HPDE6-E6E7 (cell line): ENCODE measurements at regions not wholly inside any gene's neighbourhood (a gene's known extent, or its start where the extent isn't known, plus 50 kb on each side); places are given as distances from the start of the nearest gene placed in this dataset.

Experiments
- DNase-seq: peaks from one replicate; pipeline ENCODE4 v3.0.0; 2011; ENCODE audit warnings: missing footprints; ENCODE audit errors: extremely low spot score

DNA sequence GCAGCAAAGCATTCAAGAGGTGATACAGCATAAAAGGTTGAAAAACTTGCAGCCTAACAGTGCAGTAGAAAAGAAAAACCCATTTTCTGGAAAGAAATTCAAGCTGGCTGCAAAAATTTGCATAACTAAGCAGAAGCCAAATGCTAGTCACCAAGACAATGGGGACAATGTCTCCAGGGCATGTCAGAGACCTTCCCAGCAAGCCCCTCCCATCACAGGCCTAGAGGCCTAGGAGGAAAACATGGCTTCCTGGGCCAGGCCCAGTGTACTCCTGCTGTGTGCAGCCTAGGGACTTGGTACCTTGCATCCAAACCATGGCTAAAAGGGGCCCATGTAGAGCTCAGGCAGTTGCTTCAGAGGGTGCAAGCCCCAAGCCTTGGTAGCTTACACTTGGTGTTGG, 405.1 kb upstream of the CYRIA start:
- no peak for DNase-seq

DNA sequence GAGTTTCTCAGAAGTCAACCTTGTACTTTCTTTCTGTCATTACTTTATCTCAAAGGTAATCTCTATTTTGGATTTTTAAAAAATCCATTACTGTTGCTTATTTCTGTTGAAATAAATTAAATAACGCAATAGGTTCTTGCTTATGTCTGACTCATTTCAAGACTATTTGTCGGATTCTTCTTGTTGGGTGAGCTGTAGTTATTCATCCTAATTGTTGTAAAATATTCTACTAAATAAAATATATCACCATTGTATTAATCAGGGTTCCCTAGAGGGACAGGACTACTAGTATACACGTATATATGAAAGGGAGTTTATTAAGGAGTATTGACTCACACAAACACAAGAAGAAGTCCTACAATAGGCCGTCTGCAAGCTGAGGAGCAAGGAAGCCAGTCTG, 403.9 kb upstream of the CYRIA start:
- no peak for DNase-seq

DNA sequence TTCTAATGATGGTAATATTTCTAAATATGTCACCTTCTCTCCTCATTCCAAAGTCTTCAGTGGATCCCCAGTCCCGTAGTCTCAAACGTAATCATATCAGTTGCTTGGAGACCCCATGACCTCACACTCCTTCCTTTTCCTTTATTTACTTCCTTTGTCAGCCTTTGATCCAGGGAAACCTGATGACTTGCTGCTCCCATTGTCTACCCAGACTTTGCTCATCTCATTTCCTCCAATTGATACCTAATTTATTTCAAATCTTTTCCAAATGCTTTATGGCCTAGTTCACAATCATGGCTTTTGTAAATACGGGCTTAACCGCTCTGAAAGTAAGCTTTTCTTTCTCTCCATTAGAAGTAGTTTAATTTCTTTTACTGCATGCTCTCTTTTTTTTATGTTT, 402.4 kb upstream of the CYRIA start:
- DNase-seq: no peak

DNA sequence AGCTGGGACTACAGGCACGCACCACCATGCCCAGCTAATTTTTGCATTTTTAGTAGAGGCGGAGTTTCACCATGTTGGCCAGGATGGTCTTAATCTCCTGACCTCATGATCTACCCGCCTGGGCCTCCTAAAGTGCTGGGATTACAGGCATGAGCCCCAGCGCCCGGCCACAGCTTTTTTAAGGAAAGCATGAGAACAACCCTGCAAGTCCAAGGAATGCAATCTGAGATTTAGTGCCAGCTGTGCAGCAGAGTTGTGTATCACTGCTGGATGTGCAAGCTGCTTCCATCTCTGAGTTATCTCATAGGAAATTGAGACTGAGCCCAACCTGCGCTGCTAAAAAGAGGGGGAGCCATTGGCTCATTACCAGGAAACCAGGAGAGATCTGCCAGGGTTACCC, 399.9 kb upstream of the CYRIA start:
- DNase-seq: no peak

DNA sequence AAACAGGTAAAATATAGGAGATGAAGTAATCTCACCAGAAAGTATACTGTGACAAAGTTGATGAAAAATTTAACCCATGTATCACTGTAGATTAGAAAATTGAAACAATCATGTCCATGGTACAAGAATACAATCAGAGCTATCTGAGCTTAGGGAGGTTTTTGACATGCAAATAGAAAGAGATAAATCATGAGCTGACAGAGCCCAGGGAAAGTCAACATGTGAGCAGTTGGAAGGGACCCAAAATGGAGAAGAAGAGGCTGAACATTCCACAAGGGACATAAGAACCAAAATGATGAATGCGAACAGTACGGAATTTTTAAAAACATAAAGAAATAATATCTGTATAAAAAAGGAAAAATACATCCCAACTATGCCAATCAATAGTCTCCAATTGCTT, 395.4 kb upstream of the CYRIA start:
- DNase-seq: no peak

DNA sequence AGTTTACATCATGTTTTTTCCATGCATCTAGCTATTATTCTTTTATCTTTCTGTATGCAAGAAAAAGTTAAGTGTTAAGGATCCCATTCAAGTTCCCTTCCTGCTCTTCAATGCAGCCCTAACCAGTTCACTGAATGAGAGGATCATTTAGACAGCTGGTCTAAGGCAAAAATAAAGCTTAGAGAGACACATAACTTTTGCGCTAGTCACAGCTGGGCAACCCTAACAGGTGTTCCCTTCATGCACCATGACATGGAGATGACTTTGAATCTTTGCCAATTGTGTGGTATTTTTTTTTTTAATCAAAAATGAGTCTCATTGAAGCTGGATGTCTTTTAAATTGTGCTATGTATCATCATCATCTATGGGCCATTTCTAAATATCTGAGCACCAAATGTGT, 393.8 kb upstream of the CYRIA start:
- no peak for DNase-seq

DNA sequence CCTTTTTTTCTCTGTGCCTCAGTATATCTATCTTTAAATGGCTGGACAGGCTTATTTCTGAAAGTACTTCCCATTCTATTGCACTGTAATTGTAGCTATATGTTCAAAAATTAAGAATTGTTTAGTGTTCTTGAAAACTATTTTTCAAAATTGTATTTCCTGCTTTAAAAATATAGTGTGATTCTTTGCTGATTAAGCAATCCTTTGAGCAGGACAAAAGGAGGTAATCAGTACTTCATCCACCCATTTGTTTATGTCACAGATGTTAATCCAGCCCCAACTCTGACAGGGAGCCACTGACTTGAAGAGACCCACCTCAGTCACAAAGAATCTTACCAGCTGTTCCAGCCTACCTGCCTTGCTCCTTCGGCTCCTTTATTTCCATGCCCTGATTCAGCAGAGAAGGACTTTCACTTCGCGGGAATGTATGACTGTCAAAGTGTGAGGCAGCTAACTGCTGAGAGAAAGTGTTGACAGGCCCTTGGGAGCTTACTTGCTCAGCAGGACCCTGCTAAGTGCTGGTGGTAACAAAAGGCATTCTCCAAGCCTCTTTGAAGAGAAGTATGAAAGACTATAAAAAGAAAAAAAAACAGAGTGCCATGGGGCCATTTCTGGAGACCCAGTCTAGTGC, 393.3 kb upstream of the CYRIA start:
- DNase-seq: no peak

DNA sequence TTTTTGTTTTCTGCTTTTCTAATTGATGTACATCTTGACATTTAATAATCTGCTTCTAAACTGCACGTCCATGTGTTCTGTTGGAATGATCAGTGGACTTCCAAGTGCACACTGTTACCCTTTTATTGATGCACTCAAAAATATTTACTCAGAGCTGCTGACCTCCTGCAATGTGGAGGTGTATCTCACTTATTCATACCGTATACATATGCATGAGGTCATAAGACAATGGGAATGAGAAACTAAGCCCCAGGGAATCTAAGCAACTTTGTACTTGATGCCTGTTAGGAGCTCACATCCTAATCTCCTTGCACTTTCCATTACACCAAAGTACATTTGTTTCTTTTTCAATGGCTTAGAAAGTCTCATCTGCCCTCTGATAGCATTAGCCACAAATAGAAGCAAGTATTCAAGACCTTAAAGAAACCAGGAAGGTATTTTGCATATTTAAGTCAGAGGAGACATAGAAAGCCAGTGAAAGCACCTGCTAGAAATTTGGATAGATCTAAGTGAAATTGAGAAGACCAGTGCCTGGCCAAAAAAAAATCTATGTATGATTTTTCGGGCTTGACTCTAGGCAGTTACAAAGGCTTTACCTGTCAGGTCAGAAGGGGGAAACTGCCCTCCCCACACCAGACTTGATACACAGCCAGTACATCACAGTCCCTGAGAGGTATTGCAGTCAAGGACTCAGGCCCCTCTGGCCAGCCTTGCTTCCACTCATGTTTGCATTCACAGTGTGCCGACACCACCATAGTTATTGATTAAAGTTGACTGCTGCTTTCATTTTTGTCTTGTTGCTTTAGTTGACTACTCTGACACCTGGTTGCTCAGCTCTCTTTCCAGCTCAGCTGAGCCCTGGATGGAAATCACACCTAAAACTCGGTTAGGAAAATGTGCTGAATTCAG, 391.7 kb upstream of the CYRIA start:
- DNase-seq: no peak

DNA sequence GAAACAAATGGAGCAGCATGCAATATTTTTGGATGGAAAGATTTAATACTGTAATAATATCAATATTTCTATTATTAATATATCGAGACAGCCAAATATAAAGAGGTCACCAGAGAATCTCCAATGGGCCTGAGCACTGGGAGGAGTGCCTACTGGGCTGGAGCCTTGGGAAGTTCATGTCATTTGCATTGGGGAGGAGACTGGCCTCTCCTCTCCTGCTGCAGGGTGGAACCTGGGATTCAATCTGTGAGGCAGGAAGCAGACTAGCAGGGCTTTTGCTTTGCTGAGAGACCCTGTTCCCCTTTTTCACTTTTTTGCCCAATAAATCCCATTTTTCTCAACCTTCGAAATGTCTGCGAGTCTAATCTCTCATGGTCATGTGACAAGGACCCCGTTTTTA, 390.6 kb upstream of the CYRIA start:
- DNase-seq: no peak

DNA sequence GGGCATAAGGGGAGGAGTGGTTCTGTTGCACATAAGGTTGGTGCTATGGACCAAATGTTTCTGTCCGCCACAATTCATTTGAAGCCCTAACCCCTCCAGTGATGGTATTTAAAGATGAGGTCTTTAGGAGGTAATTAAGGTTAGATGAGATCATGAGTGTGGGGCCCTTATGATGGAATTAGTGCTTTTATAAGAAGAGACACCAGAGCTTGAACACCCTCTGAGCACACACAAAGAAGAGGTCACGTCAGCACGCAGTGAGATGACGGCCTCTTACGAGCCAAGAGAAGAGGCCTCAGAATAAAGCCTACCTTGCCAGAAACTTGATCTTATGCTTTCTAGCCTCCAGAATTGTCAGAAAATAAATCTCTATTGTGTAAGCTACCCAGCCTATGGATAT, 386.4 kb upstream of the CYRIA start:
- DNase-seq: no peak

DNA sequence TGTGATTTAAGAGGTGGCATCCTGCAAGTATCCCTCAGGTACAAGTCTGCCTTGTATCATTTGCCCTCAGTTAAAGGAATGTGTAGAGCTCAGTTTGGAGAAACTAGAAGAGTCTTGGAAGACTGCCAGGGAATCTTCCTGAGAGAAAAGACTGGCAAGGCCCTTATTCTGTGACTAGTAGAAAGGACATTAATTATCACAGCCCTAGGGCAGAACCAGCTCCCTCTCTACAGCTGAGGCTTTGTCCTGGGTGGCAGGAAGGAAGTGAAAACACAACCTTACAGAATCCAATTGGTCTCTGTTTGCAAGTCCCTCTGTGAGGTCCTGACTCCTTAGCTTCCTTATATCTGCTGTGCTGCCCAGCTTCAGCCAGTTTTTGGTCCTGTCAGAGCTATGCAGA, 385.9 kb upstream of the CYRIA start:
- DNase-seq: no peak

DNA sequence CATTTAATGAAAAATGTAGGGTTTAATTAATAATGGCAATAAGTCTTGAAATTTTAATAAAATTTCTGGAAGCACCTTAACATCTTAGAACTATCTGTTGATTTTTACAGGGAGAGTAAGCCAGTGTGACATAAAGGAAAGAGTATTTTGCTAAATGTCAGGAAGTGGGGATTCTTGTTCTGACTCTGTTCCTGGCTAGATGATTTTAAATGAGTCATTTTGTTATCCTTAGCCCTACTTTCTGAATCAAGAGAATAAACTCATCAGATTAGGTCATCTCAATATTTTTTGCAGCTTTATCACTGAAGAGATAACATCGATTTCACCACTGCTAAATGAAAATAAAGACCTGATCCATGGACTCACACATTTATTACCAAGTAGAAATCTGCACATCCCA, 377.5 kb upstream of the CYRIA start:
- no peak for DNase-seq

DNA sequence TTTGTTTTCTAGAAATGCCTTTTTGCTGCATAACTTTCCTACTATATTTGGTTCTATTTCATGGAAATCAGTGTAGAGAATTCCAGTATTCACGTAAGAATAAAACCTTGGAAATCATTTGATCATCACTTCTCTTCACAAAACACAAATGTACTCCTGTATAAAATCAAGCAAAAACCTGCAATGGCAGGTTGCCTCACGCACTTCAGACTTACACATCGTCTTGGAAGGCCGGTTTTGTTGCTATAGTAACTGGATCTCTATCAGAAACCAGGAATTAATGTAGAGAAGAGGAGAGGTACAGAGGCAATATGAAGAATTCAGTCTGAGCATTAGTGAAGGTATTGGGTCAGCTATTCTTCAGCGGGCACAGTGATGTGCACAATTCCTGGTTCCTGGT, 370.7 kb upstream of the CYRIA start:
- no peak for DNase-seq

DNA sequence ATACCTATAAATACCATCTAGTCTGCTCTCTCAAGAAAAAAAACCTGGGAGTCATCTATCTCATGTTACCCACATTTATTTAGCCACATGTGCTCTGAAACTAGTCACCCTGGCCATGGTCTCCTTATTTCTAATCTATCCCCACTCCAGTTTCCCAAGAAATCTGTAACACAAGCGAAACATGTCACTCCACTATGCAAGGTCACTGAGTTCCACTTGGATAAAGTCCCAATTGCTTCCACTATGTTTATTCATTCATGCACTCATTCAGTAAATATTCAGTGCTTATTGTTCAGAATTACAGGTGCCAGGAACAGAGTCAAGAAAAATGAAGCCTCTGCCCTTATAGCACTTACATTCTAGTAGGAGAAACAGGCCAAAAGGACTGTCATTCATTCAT, 369.4 kb upstream of the CYRIA start:
- DNase-seq: no peak

DNA sequence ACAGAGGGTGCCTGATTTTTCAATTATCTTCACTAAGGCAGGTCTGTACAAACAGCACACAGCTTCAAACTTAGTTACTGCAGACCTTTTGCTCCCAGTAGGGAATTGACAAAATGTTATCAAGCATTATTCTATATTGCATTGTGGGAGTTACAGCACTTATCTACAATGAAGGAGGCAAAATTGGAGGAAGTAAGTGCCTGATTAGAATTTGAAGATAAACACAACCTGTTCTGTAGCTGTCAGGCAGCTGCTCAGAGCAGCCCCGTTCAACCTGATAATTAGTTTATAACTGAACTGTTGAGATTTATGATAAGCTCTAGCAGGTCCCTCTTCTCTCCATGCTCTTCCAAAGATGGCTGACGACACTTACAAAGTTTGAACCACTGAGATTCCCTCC, 364.4 kb upstream of the CYRIA start:
- DNase-seq: no peak

DNA sequence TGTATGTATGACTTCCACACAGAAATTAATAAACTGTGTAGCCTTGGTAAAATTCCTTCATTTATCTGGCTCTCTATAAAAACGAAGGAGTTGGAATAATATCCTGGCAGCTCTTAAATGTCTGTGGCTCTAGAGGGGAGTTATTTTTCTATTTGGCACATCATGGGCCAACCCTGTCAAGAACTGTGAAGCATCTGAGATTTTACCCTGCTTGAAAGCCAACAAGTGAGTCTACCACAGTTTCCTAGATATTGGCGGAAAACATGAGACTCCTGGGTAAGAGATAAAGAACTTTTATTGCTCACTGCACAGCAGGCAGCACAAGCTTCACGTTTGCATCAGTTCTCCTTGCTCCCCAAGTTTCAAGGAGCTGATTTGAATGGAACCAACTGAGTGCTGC, 346.7 kb upstream of the CYRIA start:
- DNase-seq: no peak

DNA sequence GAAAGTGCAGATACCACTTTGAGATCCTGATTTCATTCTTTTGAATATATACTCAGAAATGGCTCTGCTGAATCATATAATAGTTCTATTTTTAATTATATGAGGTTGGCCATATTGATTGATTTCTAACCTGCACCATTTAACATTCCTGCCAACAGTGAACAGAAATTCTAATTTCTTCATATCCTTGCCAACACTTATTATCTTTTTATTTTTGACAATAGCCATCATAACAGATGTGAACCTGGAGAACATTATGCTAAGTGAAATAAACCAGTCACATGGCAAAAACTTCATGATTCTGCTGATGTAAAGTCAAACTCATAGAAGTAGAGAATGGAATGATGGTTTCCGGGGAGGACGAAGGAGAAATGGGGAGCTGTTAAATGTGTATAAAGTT, 344.5 kb upstream of the CYRIA start:
- no peak for DNase-seq

DNA sequence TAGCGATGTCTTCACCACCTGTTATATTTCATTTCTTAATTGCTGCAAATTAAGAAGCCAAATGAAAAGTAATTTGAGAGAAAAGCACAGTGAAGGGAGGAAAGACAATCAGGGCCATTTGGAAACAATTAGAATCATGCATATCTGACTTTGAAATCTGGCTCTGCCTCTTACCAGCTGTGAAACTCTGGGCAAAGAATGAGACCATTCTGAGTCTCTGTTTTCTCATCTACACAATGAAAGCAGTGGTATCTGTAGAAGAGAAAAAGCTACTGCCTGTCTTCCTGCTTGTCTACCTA, 334.5 kb upstream of the CYRIA start:
- no peak for DNase-seq

DNA sequence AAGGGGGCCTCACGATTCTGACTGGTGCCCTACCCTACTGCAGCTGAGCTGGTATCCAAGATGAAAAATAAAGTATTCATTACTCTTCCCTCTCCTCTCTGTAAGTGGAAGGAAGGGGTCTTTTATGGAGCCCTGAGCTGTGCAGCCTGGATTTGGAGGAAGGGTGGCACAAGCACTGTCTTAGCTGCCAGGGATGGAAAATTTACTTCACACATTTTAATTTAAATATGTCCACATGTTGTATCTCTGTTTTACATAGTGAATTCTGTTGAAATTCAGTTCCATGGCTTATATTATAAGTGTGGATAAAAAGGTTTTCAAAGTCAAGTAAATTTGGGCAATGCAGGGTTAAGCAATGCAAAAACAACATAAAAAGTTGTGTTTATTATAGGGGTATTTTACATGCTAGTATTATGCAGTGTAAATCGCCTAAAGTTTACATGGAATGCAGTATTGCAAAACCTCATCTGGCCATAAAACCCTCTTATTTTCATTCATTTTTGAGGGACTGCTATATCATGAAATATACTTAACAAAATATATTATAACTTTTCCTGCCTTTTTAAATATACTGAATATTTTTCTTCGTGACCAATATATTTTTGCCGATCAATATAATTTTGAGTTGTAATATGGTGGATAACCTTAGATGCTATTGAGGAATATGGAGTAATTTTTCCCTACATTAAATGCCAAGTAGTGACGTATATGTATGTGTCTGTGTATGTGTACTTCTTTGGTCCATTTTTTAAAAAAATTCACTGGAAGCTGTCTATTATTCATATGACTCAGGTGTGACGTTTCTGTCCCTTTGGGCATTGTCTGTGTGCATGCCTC, 333.9 kb upstream of the CYRIA start:
- no peak for DNase-seq

DNA sequence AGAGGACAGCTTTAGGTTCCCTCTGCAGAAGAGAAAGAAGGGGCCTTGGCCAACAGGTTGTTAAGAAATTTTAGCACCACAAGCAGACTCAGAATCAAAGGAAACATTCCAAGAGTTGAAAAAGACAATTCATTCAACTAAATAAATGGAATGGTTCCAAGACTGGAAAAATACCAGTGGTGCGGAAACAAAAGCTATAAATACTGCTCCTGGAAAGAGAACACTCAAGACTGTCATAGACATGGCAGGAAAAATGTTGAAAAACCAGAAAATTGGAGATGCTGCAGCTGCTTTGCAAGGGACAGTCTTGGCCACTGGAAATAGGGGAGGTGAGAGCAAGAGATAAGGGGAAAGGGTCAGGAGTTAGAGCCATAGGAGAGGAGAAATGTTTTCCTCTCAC, 312.7 kb upstream of the CYRIA start:
- DNase-seq: no peak

DNA sequence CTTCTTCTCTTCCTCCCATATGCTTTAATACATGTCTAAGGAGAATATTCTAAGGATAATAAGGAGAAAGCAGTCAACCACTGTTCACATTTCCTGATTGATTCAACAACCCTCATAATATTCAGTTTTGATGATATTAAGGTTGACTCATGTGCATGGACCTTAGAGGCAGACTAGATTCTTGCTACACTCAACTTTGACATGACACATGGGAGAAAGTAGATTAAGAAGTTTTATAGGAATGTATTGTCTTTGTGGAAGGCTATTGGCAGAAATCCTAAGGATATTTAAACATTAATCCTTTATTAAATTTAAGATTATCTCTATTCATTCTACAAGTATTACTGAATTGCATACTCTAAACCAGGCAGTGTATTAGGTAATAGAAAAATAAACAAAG, 309.1 kb upstream of the CYRIA start:
- no peak for DNase-seq

DNA sequence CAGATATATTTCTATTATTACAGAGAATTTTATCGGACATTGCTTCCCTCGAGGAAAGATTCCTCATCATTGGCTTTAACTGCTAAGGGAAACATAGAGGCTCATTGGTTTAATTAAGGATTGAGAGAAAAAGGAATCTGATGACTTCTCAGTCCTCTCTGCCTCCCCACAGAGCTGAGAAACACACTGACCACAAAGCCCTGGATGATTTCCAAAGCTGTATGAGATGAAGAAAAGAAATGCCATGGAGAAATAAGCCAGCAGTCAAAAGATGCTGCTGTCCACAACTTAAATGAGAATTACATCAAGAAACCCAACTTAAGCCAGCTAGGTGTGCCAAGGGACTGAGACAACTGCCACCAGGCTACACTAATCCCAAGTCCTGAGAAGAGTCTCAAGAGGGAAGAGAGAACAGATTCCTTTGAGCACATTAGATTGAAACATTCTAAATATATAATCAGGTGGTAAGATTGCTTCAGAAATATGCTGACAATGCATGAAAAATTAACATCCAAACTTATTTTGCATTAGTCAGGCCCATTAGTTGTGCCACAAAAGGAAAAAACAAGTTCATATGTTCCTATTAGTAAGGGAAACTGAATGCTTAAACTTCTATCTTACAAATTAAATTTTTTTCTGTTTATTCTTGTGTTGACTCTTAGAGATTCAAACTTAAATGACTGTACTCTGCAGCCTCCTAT, 308.1 kb upstream of the CYRIA start:
- no peak for DNase-seq
